Stimulated activated CD4-positive, alpha-beta T cell treated with anti-CD3 and anti-CD28 coated beads, Interleukin-2, amount 100 ng/mL, for 24 hours (primary cell): ENCODE measurements at regions not wholly inside any gene's neighbourhood (a gene's known extent, or its start where the extent isn't known, plus 50 kb on each side); places are given as distances from the start of the nearest gene placed in this dataset.

ENCODE experiments used
- DNase-seq, 2 donors: peaks; one replicate each; pipeline ENCODE4 v3.0.0-alpha.2; 2020

DNA sequence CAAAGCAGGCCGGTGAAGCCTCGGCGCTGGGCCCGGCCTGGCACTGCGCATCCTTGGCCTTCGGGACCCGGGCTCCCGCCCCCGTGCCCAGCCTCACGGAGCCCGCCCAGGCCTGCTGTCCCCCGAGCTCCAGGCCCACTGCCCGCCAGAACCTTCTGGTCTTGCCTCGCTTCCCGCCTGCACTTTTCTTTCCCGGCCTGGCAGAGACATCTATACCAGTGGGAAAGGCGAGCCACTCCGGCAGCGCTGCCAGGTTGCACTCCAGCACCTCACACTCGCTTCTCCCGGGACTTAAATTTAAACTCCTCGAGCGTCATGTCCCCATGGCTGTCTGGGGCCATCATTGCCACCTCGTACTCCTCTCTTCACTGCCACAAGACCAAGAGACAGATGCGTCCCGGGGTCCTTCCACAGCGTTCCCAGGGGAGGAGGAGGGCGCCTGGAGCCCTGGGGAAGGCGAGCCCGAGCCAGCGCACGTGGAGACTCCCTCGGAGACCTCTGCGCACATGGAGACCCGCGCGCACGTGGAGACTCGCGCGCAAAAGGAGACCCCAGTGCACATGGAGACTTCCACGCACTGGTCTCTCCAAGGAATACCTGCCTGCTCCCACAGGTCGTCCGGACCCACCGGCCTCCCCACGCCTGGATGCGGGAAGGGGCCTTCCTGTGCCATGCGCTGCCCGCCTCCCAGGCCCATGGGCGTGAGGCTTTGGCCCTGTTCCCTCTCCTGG is 253.1 kb upstream of the SALL3 start:
- no peak for DNase-seq

DNA sequence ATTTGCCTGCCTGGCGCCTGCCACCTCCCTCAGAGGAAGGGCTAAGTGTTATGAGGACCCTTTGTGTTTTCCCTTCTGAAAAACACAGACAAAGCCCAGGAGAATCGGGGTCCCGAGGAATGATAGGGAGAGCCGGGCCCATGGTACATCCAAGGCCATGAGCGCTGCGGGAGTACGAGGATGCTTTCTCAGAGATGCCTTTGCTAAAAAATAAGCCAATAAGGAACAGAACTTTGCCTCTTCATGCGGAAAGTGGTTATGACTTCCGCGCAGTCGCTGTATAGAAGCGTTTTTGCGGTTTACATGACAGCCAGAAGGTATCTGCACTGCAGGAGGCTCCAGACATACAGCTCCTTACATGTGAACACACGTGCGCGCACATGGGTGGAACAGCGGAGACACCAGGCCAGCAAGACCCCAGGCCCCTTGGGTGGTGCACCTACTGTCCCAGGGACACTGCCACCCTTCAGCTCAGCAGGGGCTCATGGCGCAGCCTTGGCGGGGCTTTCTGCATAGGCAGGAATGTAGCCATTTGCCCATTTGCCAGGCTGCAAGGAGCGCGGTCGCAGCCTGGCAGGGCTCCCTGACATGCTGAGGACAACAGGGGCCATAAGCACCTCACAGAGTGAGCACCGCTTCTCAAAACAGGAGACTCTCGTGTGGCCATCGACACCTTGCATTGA is 252.4 kb upstream of the SALL3 start:
- no peak for DNase-seq

DNA sequence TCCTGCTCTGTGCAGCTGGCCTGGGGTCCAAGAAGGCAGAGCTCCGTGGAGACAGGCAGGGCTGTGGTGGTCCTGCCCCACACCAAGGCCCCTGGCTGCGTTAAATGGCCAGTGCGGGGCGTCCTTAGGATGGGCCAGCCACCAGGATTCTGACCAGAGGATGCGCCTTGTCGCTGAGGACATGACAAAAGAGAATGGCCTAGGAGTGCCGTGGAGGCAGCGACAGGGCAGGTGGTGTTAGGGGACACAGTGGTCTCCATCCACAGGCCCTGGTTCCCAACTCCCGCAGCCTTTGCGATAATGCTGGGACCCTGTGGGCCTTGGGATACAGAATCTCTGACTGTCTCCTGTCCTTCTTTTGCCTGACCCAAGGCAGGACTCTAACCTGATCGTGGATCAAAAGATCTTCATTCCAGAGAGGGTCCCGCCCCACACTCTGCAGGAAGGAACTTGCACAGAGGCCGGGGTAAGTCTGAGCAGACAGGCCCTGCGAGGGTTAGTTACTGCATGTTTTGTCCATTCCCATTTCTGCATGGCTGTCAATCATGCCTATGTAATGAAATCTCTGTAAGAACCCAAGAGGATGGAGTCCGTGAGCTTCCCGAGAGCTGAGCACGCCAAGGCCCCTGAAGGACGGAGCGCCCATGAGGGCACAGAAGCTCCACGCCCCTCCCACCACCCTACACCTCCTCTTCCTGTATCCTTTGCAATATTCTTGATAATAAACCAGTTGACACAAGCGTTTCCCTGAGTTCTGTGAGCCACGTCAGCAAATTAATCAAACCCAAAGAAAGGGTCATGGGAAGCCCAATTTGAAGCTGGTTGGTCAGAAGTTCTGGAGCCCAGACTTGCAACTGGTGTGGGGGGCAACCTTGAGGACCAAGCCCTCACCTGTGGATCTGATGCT is 251.5 kb upstream of the SALL3 start:
- no peak for DNase-seq

DNA sequence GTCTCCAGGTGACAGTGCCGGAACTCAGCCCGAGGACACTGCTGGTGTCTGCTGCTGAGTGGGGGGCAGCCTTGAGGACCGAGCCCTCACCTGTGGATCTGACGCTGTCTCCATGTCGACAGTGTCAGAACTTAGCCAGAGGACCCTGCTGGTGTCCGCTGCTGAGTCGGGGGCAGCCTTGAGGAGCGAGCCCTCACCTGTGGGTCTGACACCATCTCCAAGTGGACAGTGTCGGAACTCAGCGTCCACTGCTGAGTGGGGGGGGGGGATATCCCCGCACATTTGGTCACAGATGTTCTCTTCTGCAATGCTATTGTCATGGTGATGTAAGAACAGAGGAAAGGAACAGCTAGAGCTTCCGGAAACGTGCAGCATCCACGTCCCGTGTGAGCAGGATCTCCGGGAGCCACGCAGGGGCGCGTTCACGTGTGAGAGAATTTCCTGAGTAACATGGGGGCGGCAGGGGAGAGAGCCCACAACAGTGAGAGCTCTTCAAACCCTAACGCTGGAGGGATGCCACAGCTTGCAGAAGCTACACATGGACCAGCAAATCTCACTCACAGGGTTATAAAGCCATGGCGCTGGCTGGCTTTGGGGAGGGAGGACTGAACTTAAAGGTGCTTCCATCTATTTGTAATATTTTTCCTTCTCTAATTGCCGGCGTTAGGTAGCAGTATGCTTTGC is 250.7 kb upstream of the SALL3 start:
- DNase-seq: no peak

DNA sequence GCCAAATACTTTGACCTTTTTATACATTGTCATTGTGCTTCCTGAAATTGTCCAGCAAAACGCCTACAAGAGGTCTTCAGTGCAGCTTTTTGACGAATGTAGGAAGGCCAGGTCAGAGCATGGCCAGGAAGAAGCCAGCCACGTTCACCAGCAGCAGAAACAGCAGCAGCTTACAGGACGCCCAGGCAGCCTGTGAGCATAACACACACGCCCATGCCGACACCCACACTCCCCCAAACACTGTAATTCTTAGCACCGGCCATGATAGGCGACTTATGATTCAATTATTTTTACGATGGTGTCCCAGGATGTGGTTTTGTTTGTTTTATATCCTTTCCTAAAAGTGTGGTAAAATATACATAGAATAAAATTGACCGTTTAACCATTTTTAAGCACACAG is 249.1 kb upstream of the SALL3 start:
- no peak for DNase-seq

DNA sequence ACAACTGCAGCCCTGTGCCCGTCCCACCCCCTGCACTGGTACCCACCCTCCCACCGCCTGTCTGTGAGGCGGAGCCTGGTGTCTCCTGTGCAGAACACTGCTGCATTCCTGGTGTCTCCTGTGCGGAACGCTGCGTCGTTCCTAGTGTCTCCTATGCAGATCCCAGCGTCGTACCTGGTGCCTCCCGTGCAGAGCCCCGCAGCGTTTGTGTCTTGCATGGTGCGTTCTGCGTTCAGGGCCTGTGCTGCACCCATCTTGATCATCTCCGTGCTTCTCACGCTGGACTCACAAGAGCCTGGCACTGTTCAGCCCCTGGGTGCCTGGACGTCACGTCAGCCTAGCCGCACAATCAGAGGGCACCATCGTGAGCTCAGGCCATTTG is 248.6 kb upstream of the SALL3 start:
- DNase-seq: no peak

DNA sequence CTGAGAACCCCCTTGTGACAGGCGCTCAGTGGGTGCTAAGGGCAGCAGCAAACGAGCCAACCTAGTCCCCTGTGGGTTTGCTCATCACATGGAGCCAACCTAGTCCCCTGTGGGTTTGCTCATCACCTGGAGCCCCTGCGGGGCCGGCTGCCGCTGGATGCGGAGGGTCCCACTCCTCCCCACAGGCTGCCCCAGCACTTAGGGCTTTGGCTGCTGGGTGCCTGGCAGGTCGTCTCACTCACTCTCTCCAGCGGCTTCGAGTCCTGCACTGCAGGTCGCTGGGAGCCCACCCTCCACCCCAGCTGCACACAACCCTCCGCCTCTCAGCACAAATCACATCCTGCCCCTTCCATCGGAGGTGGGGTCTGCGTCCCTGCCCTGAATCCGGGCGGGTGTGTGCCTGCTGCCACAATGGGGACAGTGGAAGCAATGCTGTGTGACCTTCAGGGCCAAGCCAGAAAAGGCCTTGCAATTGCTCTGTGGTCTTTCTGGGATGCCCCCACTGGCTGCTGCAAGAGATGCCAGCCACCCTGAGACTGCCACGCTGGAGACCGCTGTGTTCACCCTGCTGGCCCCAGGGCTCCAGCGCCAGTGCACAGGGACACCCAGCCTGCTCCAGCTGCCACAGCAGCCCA is 248.1 kb upstream of the SALL3 start:
- DNase-seq: no peak

DNA sequence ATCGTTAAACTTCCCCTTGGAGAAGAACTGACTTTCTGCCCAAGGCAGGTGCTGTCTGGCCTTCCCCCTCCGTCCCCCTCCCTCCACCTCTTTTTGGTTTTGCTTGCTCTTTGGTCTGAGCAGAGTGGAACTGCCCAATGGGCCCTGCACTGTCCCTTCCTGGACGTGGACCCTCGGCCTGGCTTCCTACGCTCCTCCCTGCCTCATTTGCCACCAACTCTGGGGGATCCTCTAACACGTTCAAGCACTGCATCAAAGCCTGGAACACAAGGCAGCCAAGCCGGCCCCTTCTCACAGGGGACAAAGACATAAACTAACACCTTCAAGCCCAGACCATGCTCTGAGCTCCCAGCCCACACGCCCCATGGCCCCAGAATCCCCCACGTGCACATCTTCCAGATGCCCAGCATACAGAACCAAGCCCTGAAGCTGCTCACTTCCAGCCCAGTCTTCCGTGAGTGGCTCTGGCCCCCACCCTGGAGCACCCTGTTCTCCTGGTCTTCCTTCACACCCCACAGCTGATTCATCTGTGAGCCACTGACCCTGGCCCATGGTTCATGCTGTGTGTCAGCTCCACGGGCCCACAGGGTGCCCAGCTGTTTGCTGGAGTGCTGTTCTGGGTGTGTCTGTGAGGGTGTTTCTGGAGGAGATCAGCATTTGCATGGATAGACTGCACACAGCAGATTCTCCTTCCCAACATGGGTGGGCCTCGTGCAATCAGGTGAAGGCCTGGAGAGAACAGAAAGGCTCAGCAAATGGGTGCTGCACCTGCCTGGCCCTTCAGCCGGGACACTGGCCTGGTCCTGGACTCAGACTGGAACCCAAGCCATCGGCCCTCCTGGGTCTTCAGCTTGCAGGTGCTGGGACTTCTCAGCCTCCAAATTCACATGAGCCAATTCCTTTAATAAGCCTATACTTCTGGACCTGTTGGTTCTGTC is 247.1 kb upstream of the SALL3 start:
- DNase-seq: no peak

DNA sequence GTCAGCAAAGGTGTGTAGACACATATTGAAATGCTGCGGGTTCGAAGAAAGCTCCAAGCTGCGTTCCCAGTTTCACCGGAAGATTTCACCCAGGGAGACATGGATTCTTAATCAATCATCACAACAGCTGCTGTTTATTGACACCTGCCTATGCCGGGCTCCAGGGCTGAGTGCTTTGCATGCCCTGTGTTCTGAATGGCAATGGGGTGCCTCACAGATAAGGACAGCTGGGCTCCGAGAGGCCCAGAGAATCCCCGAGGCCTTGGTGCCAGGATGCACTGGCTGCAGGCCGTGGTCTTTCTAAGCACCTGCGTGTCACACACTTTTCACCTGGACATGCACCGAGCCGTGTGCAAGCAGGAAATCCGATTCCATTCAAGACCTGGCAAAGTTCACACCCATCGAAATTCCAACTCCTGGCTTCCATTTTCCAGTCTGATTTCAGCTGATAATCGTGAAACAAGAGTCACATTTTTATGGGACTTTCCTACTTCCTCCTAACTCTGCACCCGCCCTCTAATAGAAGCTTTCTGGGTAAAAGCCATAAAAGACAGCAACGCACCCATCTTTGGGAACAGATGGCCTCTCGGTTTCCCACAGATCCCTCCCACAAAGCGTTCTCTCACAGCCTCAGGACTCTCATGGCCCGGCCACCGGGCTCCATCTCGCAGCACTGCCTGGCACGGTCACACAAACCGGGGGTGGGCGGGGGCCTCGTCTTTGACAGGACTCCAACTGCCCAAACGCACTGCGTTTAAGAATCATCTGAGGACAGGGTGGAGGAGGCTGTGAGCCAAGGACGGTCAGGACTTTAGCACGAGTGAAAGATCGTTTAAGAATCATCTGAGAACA is 245.6 kb upstream of the SALL3 start:
- DNase-seq: no peak

DNA sequence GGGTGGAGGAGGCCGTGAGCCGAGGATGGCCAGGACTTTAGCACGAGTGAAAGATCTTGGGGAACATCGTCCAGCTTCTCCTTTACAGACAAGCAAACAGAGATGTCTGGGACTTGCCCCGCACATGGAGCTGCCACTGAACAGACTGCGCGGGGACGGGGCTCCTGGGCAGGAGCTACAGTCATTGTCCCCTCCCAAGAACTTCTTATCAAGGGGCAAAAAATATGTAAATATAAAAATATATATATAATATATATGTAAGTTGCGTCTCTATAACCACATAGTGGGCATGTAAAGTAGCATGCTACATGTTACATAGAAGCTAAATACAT is 245.0 kb upstream of the SALL3 start:
- DNase-seq: no peak

DNA sequence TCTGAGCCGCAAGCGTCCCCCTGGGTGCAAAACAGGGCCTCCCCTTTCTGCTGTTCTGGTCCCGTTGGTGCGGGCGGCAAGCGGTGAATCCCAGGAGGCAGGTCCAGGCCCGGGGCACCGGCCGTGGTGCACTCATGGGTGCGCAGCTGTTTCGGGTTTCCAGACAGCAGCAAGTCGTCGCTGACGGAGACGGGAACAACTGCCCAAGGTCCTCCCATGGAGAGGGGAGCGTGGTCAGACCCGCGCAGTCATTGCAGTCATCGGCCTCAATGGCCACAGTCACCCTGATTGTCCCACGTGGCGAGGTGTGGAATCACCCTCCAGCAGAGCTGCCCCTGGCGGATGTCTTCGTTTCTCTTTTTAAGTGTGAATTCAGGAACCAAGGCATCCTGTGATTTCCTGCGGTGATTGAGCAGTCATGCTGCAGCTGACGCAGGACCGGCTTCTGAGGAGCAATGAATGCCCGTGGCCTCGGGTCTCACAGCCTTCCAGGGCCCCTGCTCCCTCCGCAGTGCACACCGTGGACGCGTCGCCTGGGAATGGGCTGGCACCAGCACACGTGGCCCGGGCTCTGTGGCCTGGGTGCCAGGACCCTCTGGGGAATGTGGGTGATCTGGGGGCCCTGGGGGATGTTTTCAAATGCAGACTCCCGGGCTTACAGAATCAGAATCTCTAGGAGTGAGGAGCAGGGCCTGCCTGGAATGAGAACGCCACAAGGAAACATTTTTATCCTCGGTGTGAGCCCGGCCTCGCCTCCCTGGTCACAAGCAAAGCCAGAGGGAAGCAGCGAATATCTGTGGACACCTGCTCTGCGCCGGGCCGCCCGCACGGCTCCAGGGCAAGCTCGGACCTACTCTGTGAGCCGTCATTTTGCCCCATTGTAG is 244.2 kb upstream of the SALL3 start:
- DNase-seq: no peak

DNA sequence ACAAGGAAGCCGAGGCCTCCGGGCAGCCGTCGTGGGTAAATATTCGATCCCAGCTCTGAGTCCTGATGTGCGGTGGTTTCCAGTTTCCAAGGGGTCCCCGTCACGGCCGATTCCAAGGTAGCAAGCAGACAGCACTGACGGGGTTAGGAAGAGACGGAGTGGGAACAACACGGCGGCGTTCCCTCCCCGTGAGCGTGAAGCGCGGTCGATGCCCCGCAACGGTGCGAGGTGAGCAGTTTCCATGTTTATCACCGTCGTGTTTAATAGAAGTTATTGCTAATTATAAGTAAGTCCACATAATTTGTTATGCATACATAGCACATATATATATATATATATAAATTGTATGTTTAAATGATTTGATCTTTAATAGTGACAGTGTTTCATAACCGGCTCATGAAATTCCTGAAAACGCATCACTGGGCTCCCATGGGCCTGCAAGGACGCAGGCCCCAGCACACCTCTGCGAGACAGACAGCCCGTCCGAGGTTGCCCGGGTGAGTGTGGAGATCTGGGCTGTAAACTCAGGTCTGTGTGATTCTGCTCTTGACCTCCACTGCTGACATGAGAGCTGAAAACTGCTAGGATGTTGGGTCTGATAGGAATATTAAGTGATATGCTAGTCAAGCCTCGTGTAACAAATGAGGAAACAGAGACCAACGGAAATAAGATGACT is 243.5 kb upstream of the SALL3 start:
- no peak for DNase-seq

DNA sequence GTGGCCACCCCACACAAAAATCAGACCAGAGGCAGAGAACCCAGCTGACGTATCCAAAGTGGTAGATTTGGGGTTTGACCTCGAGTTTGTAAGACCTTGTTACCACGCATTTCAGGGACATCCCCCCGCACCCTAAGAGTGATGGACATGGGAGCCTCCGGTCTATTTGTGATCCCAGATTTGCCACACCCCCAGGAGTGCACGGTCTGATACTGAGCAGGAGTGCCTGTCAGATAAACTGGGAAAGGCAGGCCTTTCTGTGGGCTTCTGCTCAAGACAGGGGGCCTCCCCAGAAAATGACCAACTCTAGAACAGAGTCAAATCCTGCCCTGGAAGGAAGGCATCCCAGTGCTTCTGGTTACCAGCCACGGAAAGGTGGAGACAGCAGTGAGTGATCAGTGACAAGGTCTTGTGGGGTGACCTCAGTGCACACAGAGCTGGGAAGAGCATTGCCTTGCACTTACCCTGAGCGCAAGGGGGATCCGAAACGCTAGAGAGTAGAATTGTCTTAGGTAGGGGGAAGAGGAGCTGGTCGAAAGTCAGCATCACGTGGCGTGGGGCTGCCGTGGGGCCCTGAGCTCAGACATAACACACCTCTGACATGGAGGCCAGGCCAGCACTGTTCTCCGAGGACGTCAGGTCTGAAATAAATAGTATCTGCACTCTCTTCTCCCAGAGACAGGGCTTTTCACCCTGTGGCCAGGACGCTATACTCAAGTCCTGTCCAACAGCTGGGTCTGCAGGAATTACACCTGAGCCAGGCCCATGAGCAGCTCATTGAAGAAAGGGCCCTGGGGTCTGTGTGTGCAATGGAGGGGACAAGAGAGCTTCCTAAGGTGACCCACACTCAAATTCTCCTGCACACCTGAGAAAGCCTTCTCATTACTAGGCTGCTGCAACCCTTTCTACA is 242.4 kb upstream of the SALL3 start:
- no peak for DNase-seq

DNA sequence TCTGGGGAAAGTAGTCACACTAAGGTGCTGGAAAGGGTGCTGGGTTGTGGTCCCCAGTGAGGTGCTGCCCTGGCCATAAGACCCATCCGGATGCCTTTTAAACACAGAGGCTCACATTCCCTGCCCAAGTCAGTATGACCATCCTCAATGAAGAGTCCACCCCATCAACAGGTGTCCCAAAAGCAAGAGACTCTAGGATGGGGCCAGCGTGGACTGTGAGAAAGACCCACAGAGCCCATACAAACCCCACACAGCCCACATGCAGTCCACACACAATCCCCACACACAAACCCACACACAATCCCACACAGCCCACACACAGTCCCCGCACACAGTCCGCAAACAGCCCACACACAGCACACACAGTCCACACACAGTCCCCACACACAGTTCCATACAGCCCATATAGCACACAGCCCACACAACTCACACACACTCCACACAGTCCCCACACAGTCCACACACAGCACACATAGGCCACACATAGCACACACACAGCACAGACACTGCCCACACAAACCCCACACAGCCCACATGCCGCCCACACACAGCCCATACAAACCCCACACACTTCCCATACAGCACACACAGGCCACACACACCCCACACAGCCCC is 241.4 kb upstream of the SALL3 start:
- no peak for DNase-seq

DNA sequence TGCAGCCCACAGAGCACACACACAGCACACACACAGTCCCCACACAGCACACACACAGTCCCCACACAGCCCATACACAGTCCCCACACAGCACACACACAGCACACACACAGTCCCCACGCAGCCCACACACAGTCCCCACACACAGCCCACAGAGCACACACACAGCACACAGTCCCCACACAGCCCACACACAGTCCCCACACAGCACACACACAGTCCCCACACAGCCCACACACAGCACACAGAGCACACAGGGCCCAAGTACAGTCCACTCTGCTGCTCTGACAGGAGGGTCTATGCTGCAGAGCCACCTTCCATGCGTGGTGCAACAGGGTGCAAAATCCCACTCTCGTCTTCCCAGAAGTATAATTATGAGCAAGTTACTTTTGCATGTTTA is 240.5 kb upstream of the SALL3 start:
- no peak for DNase-seq

DNA sequence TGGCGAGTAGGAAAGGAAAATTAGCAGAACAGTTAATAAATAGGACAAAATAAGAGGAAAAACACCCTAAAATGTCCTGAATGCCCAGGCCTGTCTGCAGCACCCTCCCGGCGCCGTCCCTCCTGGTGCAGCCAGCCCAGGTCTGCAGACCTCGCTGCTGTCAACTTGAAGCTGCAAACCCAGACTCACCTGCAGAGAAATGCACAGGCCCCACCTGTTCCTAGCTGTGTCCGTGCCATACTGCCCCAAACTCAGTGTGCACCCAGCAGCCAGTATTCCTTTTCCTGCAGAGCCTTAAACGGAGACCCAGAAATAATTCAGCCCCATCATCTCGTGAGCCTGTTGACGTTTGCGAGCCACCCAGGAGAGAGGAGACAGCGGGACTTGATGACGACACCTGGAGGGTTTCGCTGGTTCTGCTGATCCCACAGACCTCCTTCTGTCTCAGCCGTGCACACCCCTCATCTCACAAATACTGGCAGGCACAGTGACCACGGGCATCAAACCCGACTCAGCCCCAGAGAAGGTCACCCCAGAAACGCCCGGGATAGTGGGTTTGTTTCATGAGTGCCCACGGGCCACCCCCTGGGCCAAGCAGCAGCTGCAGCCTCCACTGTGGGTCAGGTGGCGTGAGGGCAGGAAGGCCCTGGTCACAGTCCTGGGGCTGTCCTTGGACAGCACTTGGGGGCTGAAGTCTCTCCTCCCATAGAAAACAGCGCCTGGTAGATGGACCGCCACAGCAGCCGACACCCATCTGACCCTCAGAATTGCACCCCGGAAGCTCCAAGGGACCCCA is 239.5 kb upstream of the SALL3 start:
- no peak for DNase-seq

DNA sequence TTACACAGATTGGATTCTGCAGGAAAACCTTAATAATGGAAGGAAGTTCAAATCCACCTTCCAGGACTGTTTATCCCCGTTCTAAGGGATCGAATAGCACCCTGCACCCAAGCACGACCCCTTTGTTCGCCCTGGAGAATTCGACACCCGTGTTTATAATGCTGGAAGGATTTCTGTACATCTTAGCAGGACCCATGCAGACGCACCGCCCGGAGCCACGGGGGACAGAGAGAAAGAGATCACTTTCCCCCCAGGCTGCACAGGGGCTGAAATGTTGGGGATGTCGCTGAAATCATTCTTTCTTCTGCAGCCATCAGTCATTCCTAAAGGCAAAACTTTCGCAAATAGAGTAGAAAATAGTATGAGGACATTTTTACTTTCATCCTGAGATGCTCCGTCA is 238.7 kb upstream of the SALL3 start:
- DNase-seq: no peak
